AG10803 (cell line): ENCODE measurements at regions not wholly inside any gene's neighbourhood (a gene's known extent, or its start where the extent isn't known, plus 50 kb on each side); places are given as distances from the start of the nearest gene placed in this dataset.

Experiments used
- DNase-seq: peaks from one replicate; pipeline ENCODE4 v3.0.0; 2010; ENCODE audit warnings: low read depth
- H3K4me3 ChIP-seq: 2 replicates; pipeline ENCODE4 v1.5.1; 2011; ENCODE audit warnings: mild to moderate bottlenecking, low read length, control low read depth
- CTCF ChIP-seq: conservative IDR thresholded peaks from 2 replicates; pipeline ENCODE4 v1.5.1; 2011; ENCODE audit warnings: mild to moderate bottlenecking, low read length, control low read depth, inconsistent platforms

- DNase-seq = no peak
- TF ChIP-seq CTCF = no peak
- H3K4me3 ChIP-seq = no peak overlapping the region
These were observed 135.4 kb downstream of the BAMBI start for GRCh38 chr10:28812384-28813372.

- TF ChIP-seq CTCF = no peak
These were observed 138.4 kb downstream of the BAMBI start for GRCh38 chr10:28815681-28816080.

GRCh38 chr10:28822719-28823464 is 145.6 kb downstream of the BAMBI start:
- no peak for TF ChIP-seq CTCF
- no peak for DNase-seq
- H3K4me3 ChIP-seq = no peak overlapping the region

More at GRCh38 chr10:28815681-28816080, 138.4 kb downstream of the BAMBI start:
- DNase-seq = no peak
- H3K4me3 ChIP-seq = no peak overlapping the region

- TF ChIP-seq CTCF = no peak
- no peak for DNase-seq
- no peak overlapping the region for H3K4me3 ChIP-seq
These were observed 146.3 kb downstream of the BAMBI start for GRCh38 chr10:28823501-28824075.

- no peak for TF ChIP-seq CTCF
- no peak for DNase-seq
- no peak overlapping the region for H3K4me3 ChIP-seq
These were observed 156.0 kb downstream of the BAMBI start for GRCh38 chr10:28833313-28833712.

- TF ChIP-seq CTCF = no peak
- no peak for DNase-seq
- no peak overlapping the region for H3K4me3 ChIP-seq
These were observed 159.1 kb downstream of the BAMBI start for GRCh38 chr10:28836435-28836743.
